WTC11 (cell line): ENCODE measurements at regions not wholly inside any gene's neighbourhood (a gene's known extent, or its start where the extent isn't known, plus 50 kb on each side); places are given as distances from the start of the nearest gene placed in this dataset.

Experiments
- ATAC-seq: fragments of 200-7000 bp; cut with Tn5 transposase; 2 replicates; pipeline ENCODE4 v1.10.0; 2021; ENCODE audit warnings: mild to moderate bottlenecking, moderate library complexity
- CTCF ChIA-PET: fragments of 300-600 bp; sonication (Branson Sonifier 250); formaldehyde crosslinking; loops from one replicate; lab custom pipeline; 2021; ENCODE audit warnings: antibody characterized with exemption; lab: Charles Lee
- POLR2A ChIA-PET: fragments of 350-600 bp; sonication (Branson Sonifier 250); formaldehyde crosslinking; loops from one replicate; lab custom pipeline; 2021; ENCODE audit warnings: antibody characterized with exemption; lab: Charles Lee
- DNase-seq: peaks from one replicate; pipeline ENCODE4 v3.0.0; 2021; ENCODE audit warnings: low spot score
- H3K27ac Mint-ChIP-seq: 2 replicates; pipeline ENCODE4 v1.8.0; 2021; ENCODE audit warnings: mixed read lengths
- H3K27me3 Mint-ChIP-seq: 2 replicates; pipeline ENCODE4 v1.8.0; 2021; ENCODE audit warnings: low read depth, mild to moderate bottlenecking, moderate library complexity, mixed read lengths
- H3K36me3 Mint-ChIP-seq: 2 replicates; pipeline ENCODE4 v1.8.0; 2021; ENCODE audit warnings: mixed read lengths
- H3K4me1 Mint-ChIP-seq: 2 replicates; pipeline ENCODE4 v1.8.0; 2022; ENCODE audit warnings: mixed read lengths
- H3K4me3 Mint-ChIP-seq: 2 replicates; pipeline ENCODE4 v1.8.0; 2021; ENCODE audit warnings: mild to moderate bottlenecking, moderate library complexity, mixed read lengths
- H3K9me3 Mint-ChIP-seq: 2 replicates; pipeline ENCODE4 v1.8.0; 2021; ENCODE audit warnings: mixed read lengths
- ATF1 ChIP-seq: sonication (generic); formaldehyde crosslinking; IDR thresholded peaks from 2 replicates; pipeline ENCODE4 v1.8.1; 2023; ENCODE audit warnings: mild to moderate bottlenecking, moderate library complexity, missing genetic modification reagents
- CREM ChIP-seq: sonication (generic); formaldehyde crosslinking; IDR thresholded peaks from 2 replicates; pipeline ENCODE4 v1.8.1; 2022; ENCODE audit warnings: mild to moderate bottlenecking, missing genetic modification reagents, moderate library complexity
- ESRRA ChIP-seq: sonication (generic); formaldehyde crosslinking; IDR thresholded peaks from 2 replicates; pipeline ENCODE4 v1.8.1; 2022; ENCODE audit warnings: mild to moderate bottlenecking, missing genetic modification reagents, borderline replicate concordance
- GABPB1 ChIP-seq: sonication (generic); formaldehyde crosslinking; IDR thresholded peaks from 2 replicates; pipeline ENCODE4 v1.8.1; 2023; ENCODE audit warnings: mild to moderate bottlenecking, missing genetic modification reagents
- HMGA2 ChIP-seq: fragments of 250-450 bp; sonication (Bioruptor Pico); IDR thresholded peaks from 2 replicates; pipeline ENCODE4 v1.4.0; 2021; ENCODE audit warnings: mild to moderate bottlenecking, moderate library complexity
- NFATC4 ChIP-seq: fragments of 250-450 bp; sonication (Bioruptor Pico); IDR thresholded peaks from 2 replicates; pipeline ENCODE4 v1.9.0; 2021; ENCODE audit warnings: mild to moderate bottlenecking
- NR1H2 ChIP-seq: sonication (generic); formaldehyde crosslinking; IDR thresholded peaks from 2 replicates; pipeline ENCODE4 v1.9.0; 2021; ENCODE audit warnings: mild to moderate bottlenecking, moderate library complexity, missing genetic modification reagents
- OVOL2 ChIP-seq: fragments of 250-450 bp; sonication (Bioruptor Pico); IDR thresholded peaks from 2 replicates; pipeline ENCODE4 v1.9.0; 2021; ENCODE audit warnings: mild to moderate bottlenecking, borderline replicate concordance
- ZNF396 ChIP-seq: fragments of 250-450 bp; sonication (Bioruptor Pico); IDR thresholded peaks from 2 replicates; pipeline ENCODE4 v1.8.0; 2021; ENCODE audit warnings: mild to moderate bottlenecking, moderate library complexity, borderline replicate concordance
- TF ChIP-seq, protein P1 (sequence below): fragments of 250-450 bp; sonication (Bioruptor Pico); IDR thresholded peaks from 2 replicates; pipeline ENCODE4 v1.9.0; 2021; ENCODE audit warnings: mild to moderate bottlenecking, borderline replicate concordance
- TF ChIP-seq, protein P2 (sequence below): sonication (generic); formaldehyde crosslinking; IDR thresholded peaks from 2 replicates; pipeline ENCODE4 v1.8.0; 2022; ENCODE audit warnings: mild to moderate bottlenecking, missing genetic modification reagents
- TF ChIP-seq, protein P3 (sequence below): sonication (generic); formaldehyde crosslinking; IDR thresholded peaks from 2 replicates; pipeline ENCODE4 v1.8.1; 2023; ENCODE audit warnings: mild to moderate bottlenecking, missing genetic modification reagents
- TF ChIP-seq, protein P4 (sequence below): fragments of 200-600 bp; IDR thresholded peaks from 2 replicates; pipeline ENCODE4 v1.8.0; 2022; ENCODE audit warnings: antibody characterized with exemption
- TF ChIP-seq, protein P5 (sequence below): fragments of 250-450 bp; sonication (Bioruptor Pico); IDR thresholded peaks from 2 replicates; pipeline ENCODE4 v1.8.0; 2021; ENCODE audit warnings: mild to moderate bottlenecking
- TF ChIP-seq, protein P6 (sequence below): fragments of 250-450 bp; sonication (Bioruptor Pico); IDR thresholded peaks from 2 replicates; pipeline ENCODE4 v1.9.0; 2021; ENCODE audit warnings: mild to moderate bottlenecking
- TF ChIP-seq, protein P7 (sequence below): sonication (generic); formaldehyde crosslinking; IDR thresholded peaks from 2 replicates; pipeline ENCODE4 v1.8.1; 2023; ENCODE audit warnings: mild to moderate bottlenecking, moderate library complexity, missing genetic modification reagents

DNA sequence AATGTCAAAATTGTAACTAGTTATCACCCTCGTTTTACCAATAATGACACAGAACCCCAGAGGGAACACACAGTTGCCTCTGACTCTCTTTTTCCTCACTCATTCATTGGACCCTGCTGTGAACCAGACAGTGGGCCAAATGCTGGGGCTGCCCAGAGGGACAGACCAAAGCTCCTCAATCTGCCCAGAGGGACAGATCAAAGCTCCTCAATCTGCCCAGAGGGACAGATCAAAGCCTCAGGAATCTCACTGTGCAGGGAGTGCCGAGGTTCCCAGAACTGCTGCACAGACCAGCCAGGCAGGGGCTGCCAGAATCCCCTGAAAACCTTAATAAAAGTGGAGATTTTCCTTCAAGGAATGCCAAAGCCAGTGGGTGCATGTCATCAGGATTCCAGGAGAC, 179.1 kb downstream of the SOD2 start:
- ATAC-seq (no peak), DNase-seq (no peak)
- no peak overlapping the region for H3K4me3 Mint-ChIP-seq
- H3K36me3 Mint-ChIP-seq, result no peaks in the 10 kb centered on the region
- peaks cover 21% of the 10 kb centered on the region for H3K9me3 Mint-ChIP-seq
- ChIA-PET POLR2A (interaction anchor here (0.6 kb wide), 1 partner anchor 19 kb away, joined by 3 read pairs; no protein-coding TSS in a partner anchor), CTCF (no interaction called here)
- TF ChIP-seq, protein P1, sequence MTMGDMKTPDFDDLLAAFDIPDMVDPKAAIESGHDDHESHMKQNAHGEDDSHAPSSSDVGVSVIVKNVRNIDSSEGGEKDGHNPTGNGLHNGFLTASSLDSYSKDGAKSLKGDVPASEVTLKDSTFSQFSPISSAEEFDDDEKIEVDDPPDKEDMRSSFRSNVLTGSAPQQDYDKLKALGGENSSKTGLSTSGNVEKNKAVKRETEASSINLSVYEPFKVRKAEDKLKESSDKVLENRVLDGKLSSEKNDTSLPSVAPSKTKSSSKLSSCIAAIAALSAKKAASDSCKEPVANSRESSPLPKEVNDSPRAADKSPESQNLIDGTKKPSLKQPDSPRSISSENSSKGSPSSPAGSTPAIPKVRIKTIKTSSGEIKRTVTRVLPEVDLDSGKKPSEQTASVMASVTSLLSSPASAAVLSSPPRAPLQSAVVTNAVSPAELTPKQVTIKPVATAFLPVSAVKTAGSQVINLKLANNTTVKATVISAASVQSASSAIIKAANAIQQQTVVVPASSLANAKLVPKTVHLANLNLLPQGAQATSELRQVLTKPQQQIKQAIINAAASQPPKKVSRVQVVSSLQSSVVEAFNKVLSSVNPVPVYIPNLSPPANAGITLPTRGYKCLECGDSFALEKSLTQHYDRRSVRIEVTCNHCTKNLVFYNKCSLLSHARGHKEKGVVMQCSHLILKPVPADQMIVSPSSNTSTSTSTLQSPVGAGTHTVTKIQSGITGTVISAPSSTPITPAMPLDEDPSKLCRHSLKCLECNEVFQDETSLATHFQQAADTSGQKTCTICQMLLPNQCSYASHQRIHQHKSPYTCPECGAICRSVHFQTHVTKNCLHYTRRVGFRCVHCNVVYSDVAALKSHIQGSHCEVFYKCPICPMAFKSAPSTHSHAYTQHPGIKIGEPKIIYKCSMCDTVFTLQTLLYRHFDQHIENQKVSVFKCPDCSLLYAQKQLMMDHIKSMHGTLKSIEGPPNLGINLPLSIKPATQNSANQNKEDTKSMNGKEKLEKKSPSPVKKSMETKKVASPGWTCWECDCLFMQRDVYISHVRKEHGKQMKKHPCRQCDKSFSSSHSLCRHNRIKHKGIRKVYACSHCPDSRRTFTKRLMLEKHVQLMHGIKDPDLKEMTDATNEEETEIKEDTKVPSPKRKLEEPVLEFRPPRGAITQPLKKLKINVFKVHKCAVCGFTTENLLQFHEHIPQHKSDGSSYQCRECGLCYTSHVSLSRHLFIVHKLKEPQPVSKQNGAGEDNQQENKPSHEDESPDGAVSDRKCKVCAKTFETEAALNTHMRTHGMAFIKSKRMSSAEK (CRISPR knock-in tag), result no peak
- TF ChIP-seq ATF1 (no peak), CREM (CRISPR knock-in tag) (no peak), GABPB1 (no peak), ZNF396 (CRISPR knock-in tag) (no peak), OVOL2 (CRISPR knock-in tag) (no peak), NR1H2 (CRISPR knock-in tag) (no peak)
- TF ChIP-seq, protein P2, sequence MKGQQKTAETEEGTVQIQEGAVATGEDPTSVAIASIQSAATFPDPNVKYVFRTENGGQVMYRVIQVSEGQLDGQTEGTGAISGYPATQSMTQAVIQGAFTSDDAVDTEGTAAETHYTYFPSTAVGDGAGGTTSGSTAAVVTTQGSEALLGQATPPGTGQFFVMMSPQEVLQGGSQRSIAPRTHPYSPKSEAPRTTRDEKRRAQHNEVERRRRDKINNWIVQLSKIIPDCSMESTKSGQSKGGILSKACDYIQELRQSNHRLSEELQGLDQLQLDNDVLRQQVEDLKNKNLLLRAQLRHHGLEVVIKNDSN (CRISPR knock-in tag), result no peak
- TF ChIP-seq, protein P3, sequence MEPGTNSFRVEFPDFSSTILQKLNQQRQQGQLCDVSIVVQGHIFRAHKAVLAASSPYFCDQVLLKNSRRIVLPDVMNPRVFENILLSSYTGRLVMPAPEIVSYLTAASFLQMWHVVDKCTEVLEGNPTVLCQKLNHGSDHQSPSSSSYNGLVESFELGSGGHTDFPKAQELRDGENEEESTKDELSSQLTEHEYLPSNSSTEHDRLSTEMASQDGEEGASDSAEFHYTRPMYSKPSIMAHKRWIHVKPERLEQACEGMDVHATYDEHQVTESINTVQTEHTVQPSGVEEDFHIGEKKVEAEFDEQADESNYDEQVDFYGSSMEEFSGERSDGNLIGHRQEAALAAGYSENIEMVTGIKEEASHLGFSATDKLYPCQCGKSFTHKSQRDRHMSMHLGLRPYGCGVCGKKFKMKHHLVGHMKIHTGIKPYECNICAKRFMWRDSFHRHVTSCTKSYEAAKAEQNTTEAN (CRISPR knock-in tag), result no peak
- TF ChIP-seq, protein P4, sequence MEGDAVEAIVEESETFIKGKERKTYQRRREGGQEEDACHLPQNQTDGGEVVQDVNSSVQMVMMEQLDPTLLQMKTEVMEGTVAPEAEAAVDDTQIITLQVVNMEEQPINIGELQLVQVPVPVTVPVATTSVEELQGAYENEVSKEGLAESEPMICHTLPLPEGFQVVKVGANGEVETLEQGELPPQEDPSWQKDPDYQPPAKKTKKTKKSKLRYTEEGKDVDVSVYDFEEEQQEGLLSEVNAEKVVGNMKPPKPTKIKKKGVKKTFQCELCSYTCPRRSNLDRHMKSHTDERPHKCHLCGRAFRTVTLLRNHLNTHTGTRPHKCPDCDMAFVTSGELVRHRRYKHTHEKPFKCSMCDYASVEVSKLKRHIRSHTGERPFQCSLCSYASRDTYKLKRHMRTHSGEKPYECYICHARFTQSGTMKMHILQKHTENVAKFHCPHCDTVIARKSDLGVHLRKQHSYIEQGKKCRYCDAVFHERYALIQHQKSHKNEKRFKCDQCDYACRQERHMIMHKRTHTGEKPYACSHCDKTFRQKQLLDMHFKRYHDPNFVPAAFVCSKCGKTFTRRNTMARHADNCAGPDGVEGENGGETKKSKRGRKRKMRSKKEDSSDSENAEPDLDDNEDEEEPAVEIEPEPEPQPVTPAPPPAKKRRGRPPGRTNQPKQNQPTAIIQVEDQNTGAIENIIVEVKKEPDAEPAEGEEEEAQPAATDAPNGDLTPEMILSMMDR, result no peak
- H3K4me1 Mint-ChIP-seq, result no peaks in the 10 kb centered on the region
- H3K27me3 Mint-ChIP-seq, result peaks cover 10% of the 10 kb centered on the region; the same call in 1 of the 2 replicates
- H3K27ac Mint-ChIP-seq, result no peak overlapping the region

DNA sequence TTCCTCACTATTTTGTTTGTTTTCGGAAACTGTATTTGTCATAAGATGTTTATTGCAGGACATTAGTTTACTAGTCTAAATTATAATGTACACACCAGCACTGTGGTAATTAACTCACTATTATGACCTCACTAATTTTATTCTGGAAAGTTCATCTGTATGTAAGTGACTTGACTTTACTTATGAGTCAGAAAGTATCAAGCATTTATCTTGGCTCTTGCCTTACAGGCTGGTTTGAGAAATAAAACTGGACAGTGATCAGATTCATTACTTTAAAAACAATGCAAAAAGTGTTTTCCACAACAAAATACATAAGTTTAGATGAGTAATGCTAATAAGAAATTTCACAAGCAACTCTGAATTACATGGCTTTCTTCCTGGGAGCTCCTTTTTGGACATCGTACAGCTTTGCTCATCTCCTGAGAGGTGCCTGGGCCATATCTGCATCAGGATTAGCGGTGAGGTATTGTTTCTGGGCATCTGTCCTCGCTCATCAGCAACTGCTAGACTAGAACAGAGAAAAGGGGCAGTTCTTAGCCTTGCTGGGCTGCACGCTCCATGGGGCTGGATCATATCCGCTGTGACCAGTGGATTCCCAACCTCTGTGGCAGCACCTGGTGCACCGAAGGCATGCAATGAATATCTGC, 179.8 kb downstream of the SOD2 start:
- POLR2A ChIA-PET, result interaction anchor here (0.6 kb wide), 1 partner anchor 20 kb away, joined by 3 read pairs; no protein-coding TSS in a partner anchor
- peaks cover 21% of the 10 kb centered on the region for H3K9me3 Mint-ChIP-seq
- no peak for ATAC-seq
- peaks cover 7% of the 10 kb centered on the region; the same call in 1 of the 2 replicates for H3K27me3 Mint-ChIP-seq
- H3K4me1 Mint-ChIP-seq, result no peaks in the 10 kb centered on the region
- DNase-seq, result no peak
- CTCF ChIA-PET, result no interaction called here
- H3K36me3 Mint-ChIP-seq, result no peaks in the 10 kb centered on the region
- no peak overlapping the region for H3K4me3 Mint-ChIP-seq
- H3K27ac Mint-ChIP-seq, result no peak overlapping the region
- TF ChIP-seq, protein P5, sequence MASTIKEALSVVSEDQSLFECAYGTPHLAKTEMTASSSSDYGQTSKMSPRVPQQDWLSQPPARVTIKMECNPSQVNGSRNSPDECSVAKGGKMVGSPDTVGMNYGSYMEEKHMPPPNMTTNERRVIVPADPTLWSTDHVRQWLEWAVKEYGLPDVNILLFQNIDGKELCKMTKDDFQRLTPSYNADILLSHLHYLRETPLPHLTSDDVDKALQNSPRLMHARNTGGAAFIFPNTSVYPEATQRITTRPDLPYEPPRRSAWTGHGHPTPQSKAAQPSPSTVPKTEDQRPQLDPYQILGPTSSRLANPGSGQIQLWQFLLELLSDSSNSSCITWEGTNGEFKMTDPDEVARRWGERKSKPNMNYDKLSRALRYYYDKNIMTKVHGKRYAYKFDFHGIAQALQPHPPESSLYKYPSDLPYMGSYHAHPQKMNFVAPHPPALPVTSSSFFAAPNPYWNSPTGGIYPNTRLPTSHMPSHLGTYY (CRISPR knock-in tag), result no peak
- TF ChIP-seq, protein P6, sequence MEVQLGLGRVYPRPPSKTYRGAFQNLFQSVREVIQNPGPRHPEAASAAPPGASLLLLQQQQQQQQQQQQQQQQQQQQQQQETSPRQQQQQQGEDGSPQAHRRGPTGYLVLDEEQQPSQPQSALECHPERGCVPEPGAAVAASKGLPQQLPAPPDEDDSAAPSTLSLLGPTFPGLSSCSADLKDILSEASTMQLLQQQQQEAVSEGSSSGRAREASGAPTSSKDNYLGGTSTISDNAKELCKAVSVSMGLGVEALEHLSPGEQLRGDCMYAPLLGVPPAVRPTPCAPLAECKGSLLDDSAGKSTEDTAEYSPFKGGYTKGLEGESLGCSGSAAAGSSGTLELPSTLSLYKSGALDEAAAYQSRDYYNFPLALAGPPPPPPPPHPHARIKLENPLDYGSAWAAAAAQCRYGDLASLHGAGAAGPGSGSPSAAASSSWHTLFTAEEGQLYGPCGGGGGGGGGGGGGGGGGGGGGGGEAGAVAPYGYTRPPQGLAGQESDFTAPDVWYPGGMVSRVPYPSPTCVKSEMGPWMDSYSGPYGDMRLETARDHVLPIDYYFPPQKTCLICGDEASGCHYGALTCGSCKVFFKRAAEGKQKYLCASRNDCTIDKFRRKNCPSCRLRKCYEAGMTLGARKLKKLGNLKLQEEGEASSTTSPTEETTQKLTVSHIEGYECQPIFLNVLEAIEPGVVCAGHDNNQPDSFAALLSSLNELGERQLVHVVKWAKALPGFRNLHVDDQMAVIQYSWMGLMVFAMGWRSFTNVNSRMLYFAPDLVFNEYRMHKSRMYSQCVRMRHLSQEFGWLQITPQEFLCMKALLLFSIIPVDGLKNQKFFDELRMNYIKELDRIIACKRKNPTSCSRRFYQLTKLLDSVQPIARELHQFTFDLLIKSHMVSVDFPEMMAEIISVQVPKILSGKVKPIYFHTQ, result no peak
- TF ChIP-seq NFATC4 (CRISPR knock-in tag) (no peak), ZNF396 (CRISPR knock-in tag) (no peak), HMGA2 (CRISPR knock-in tag) (no peak), NR1H2 (CRISPR knock-in tag) (no peak), ESRRA (CRISPR knock-in tag) (no peak)
- TF ChIP-seq, protein P7, sequence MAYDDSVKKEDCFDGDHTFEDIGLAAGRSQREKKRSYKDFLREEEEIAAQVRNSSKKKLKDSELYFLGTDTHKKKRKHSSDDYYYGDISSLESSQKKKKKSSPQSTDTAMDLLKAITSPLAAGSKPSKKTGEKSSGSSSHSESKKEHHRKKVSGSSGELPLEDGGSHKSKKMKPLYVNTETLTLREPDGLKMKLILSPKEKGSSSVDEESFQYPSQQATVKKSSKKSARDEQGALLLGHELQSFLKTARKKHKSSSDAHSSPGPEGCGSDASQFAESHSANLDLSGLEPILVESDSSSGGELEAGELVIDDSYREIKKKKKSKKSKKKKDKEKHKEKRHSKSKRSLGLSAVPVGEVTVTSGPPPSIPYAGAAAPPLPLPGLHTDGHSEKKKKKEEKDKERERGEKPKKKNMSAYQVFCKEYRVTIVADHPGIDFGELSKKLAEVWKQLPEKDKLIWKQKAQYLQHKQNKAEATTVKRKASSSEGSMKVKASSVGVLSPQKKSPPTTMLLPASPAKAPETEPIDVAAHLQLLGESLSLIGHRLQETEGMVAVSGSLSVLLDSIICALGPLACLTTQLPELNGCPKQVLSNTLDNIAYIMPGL (CRISPR knock-in tag), result no peak
